ENCODE measurements at regions not wholly inside any gene's neighbourhood (a gene's known extent, or its start where the extent isn't known, plus 50 kb on each side); places are given as distances from the start of the nearest gene placed in this dataset.

DNA sequence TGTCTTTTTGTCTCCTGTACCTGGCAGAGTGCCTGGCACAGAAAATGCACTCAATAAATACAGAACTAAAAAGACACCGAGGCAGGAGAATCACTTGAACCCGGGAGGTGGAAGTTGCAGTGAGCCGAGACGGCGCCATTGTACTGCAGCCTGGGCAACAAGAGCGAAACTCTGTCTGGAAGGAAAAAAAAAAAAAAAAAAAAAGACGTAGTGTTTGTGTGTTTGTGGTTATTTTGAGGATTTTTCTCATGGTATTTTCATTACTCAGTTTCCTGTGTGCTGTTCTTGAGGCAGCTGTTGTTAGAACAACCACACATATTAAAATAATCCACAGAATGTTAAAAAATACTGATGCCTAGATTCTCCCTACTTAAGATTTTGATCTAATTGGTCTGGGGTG, 519.2 kb upstream of the SPHKAP start:
- TF ChIP-seq, protein P1, sequence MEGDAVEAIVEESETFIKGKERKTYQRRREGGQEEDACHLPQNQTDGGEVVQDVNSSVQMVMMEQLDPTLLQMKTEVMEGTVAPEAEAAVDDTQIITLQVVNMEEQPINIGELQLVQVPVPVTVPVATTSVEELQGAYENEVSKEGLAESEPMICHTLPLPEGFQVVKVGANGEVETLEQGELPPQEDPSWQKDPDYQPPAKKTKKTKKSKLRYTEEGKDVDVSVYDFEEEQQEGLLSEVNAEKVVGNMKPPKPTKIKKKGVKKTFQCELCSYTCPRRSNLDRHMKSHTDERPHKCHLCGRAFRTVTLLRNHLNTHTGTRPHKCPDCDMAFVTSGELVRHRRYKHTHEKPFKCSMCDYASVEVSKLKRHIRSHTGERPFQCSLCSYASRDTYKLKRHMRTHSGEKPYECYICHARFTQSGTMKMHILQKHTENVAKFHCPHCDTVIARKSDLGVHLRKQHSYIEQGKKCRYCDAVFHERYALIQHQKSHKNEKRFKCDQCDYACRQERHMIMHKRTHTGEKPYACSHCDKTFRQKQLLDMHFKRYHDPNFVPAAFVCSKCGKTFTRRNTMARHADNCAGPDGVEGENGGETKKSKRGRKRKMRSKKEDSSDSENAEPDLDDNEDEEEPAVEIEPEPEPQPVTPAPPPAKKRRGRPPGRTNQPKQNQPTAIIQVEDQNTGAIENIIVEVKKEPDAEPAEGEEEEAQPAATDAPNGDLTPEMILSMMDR (IDR thresholded peaks at IDR 0.05), result no peak
- H3K9me3 Mint-ChIP-seq, result peaks cover 4% of the 10 kb centered on the region; the same call in 1 of the 2 replicates
- peak; percentile 66 for DNase-seq
- H3K4me1 Mint-ChIP-seq (ENCODE audit: low read depth), result peaks cover 32% of the 10 kb centered on the region
- H3K36me3 Mint-ChIP-seq (ENCODE audit: low read depth), result 0 out of 2 replicates have a peak, but pooled peaks cover 7% of the 10 kb centered on the region
- H3K27me3 Mint-ChIP-seq (ENCODE audit: insufficient read depth), result peaks cover 2% of the 10 kb centered on the region; the same call in 1 of the 2 replicates
- H3K4me3 Mint-ChIP-seq, result peak overlapping the region; percentile 52
- peak overlapping the region; percentile 78 for H3K27ac Mint-ChIP-seq

DNA sequence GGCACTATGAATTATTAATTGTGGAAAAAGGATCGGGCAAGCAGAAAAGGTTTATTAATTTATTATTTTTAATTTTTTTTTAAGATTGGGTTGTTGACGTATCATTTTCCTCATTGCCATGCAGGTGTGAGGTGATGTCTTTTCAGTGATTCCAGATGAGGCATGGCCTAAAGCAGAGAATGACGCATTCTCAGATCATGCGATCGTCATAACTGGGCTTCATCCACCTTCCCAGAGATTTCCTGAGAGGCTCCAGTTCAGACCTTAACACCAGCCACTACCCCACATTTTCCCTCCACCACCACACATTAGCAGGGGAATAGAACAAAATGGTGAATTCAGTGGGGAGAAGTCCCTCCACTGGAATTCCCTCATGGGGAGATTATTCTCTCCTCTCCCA, 518.4 kb upstream of the SPHKAP start:
- H3K4me1 Mint-ChIP-seq (ENCODE audit: low read depth), result peaks cover 32% of the 10 kb centered on the region
- 0 out of 2 replicates have a peak, but pooled peaks cover 12% of the 10 kb centered on the region for H3K36me3 Mint-ChIP-seq (ENCODE audit: low read depth)
- peaks cover 4% of the 10 kb centered on the region; the same call in 1 of the 2 replicates for H3K9me3 Mint-ChIP-seq
- no peak for DNase-seq
- no peaks in the 10 kb centered on the region; the same call in 1 of the 2 replicates for H3K27me3 Mint-ChIP-seq (ENCODE audit: insufficient read depth)
- H3K4me3 Mint-ChIP-seq, result no peak overlapping the region
- H3K27ac Mint-ChIP-seq, result peak overlapping the region; percentile 78; the same call in 1 of the 2 replicates
- TF ChIP-seq, protein P1 (IDR thresholded peaks at IDR 0.05), result no peak

DNA sequence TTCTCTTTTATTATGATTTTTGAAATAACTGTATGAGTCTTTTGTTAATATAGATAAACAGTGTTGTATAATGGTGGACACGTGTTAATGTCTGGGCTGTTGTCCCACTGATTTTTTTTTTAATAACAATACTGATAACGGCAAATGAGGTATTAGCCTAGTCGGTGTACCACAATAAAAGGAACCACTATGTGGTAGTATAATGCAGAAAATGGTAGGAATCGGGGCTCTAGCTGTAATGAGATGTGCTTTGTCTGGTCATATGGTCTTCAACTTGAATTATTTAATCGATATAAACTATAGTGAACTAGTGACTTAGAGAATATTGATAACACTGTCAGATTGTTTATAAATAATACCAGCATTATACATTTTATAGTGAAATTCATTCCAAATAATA, 517.9 kb upstream of the SPHKAP start:
- TF ChIP-seq, protein P1 (IDR thresholded peaks at IDR 0.05), result peak; percentile 67
- Mint-ChIP-seq H3K27ac (no peak overlapping the region), H3K4me1 (ENCODE audit: low read depth) (peaks cover 32% of the 10 kb centered on the region), H3K36me3 (ENCODE audit: low read depth) (0 out of 2 replicates have a peak, but pooled peaks cover 12% of the 10 kb centered on the region), H3K4me3 (no peak overlapping the region), H3K9me3 (peaks cover 4% of the 10 kb centered on the region; the same call in 1 of the 2 replicates), H3K27me3 (ENCODE audit: insufficient read depth) (no peaks in the 10 kb centered on the region; the same call in 1 of the 2 replicates)
- DNase-seq, result peak; percentile 40

DNA sequence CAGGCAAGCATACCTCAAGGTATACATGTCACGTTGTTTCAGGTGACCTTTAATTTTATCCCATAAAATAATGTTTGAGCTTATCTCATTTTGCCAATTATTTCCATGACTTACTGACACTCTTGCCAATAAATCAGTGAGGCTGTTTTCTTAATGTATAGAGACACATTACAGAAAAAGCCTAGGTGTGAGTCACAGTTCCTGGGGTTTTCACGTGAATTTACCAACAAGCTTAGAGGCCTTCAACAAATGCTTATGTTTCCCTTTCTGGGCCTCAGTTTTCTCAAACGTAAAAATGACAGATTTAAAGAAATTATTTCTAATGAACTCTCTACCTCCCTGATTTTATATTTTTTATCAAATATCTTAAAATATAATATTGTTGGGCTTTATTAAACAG, 517.5 kb upstream of the SPHKAP start:
- Mint-ChIP-seq H3K9me3 (peaks cover 4% of the 10 kb centered on the region; the same call in 1 of the 2 replicates), H3K27me3 (ENCODE audit: insufficient read depth) (no peaks in the 10 kb centered on the region; the same call in 1 of the 2 replicates), H3K27ac (no peak overlapping the region), H3K4me1 (ENCODE audit: low read depth) (peaks cover 32% of the 10 kb centered on the region), H3K36me3 (ENCODE audit: low read depth) (0 out of 2 replicates have a peak, but pooled peaks cover 12% of the 10 kb centered on the region), H3K4me3 (no peak overlapping the region)
- DNase-seq, result no peak
- TF ChIP-seq, protein P1 (IDR thresholded peaks at IDR 0.05), result no peak

DNA sequence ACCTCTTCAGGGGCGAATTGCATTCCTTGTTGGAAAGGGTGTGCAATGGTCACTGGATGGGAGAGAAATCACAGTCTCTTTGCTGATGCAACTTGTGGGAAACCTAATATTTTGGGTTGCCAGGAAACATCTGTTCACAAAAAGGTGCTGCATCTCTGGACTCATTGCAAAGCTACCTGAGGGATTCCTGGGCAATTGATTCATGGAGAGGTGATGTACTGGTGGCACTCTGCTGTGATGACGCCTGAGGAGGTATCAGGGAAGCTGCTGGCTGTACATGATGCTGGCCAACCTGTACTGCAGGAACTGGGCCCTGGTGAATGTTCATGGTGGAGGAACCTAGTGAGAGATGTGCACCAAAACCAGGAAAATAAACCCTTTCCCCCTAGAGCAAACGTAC, 516.0 kb upstream of the SPHKAP start:
- TF ChIP-seq, protein P1 (IDR thresholded peaks at IDR 0.05), result no peak
- H3K4me1 Mint-ChIP-seq (ENCODE audit: low read depth), result peaks cover 32% of the 10 kb centered on the region
- H3K27me3 Mint-ChIP-seq (ENCODE audit: insufficient read depth), result no peaks in the 10 kb centered on the region; the same call in 1 of the 2 replicates
- peaks cover 4% of the 10 kb centered on the region; the same call in 1 of the 2 replicates for H3K9me3 Mint-ChIP-seq
- no peak overlapping the region for H3K27ac Mint-ChIP-seq
- no peak overlapping the region for H3K4me3 Mint-ChIP-seq
- no peak for DNase-seq
- H3K36me3 Mint-ChIP-seq (ENCODE audit: low read depth), result 0 out of 2 replicates have a peak, but pooled peaks cover 12% of the 10 kb centered on the region
